ENCODE measurements at regions not wholly inside any gene's neighbourhood (a gene's known extent, or its start where the extent isn't known, plus 50 kb on each side); places are given as distances from the start of the nearest gene placed in this dataset.

DNA sequence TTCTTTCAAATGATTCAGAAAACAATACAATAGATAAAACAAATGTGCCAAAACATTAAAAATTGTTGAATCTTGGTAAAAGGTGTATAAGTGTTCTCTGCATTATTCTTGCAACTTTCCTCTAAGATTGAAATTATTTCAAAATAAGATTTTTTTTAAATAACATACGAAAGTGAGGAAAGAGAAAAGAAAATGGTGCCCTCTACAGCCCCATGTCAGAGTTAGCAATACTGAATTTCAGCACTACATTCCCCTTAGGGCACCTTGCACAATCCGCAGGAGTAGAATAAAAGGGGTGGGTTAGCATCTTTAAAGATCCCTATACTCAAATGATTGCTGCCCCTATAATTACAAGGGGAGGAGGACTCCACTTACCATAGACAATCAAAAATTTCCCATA, 433.7 kb downstream of the BCL11A start:
- no peaks in the 10 kb centered on the region for H3F3A ChIP-seq (ENCODE audit: insufficient read depth, low read depth)
- H3K79me2 ChIP-seq (ENCODE audit: low read depth), result no peaks in the 10 kb centered on the region
- no peak overlapping the region for H3K4me2 ChIP-seq
- no peaks in the 10 kb centered on the region for H3K9me3 ChIP-seq (ENCODE audit: insufficient read depth, low read depth)
- H3K27me3 ChIP-seq (ENCODE audit: insufficient read depth, low read depth), result 0 out of 2 replicates have a peak, but pooled peaks cover 3% of the 10 kb centered on the region
- H3K4me3 ChIP-seq, result no peak overlapping the region
- no peaks in the 10 kb centered on the region for H3K9me2 ChIP-seq (ENCODE audit: insufficient read depth)
- H3K4me1 ChIP-seq (replicated peaks; ENCODE audit: insufficient read depth), result no peaks in the 10 kb centered on the region
- TF ChIP-seq, protein P1, sequence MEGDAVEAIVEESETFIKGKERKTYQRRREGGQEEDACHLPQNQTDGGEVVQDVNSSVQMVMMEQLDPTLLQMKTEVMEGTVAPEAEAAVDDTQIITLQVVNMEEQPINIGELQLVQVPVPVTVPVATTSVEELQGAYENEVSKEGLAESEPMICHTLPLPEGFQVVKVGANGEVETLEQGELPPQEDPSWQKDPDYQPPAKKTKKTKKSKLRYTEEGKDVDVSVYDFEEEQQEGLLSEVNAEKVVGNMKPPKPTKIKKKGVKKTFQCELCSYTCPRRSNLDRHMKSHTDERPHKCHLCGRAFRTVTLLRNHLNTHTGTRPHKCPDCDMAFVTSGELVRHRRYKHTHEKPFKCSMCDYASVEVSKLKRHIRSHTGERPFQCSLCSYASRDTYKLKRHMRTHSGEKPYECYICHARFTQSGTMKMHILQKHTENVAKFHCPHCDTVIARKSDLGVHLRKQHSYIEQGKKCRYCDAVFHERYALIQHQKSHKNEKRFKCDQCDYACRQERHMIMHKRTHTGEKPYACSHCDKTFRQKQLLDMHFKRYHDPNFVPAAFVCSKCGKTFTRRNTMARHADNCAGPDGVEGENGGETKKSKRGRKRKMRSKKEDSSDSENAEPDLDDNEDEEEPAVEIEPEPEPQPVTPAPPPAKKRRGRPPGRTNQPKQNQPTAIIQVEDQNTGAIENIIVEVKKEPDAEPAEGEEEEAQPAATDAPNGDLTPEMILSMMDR (conservative IDR thresholded peaks at IDR 0.05), result peak; percentile 17; the same call in 1 of the 2 replicates
- no peak for TF ChIP-seq EZH2 (IDR thresholded peaks at IDR 0.05; ENCODE audit: low read depth)
- H3K36me3 ChIP-seq (ENCODE audit: low read depth), result no peaks in the 10 kb centered on the region
- H3K27ac ChIP-seq, result no peak overlapping the region
- POLR2A ChIA-PET (ENCODE audit: unreplicated experiment), result no interaction called here
- no peak for DNase-seq
- no peak overlapping the region for H2AFZ ChIP-seq
- no peaks in the 10 kb centered on the region for H4K20me1 ChIP-seq (ENCODE audit: insufficient read depth)
- CTCF ChIA-PET, result no interaction called here
- intact Hi-C loops (cut with micrococcal nuclease; ENCODE audit: unreplicated experiment), result no loop called here
- BruUV-seq (replicated peaks), result no TSS peak

DNA sequence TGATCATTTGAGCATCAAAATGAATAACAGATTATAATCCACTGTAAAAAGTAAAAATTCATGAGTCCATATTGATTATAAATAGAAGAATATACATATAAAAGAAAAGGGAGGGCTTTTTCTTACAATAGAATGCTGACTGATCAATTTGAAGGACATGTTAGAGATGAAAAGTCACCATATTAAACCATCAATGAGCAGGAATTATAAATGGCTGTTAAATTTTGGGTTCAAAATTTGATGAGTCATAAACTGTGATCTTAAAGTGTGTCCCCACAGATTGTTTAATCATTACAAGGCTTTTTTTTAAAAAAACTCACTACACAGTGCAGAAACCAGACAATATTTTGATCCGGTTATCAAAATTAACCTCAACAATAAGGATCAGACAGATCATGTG, 434.5 kb downstream of the BCL11A start:
- no peaks in the 10 kb centered on the region for H3K36me3 ChIP-seq (ENCODE audit: low read depth)
- no peaks in the 10 kb centered on the region for H3K4me1 ChIP-seq (replicated peaks; ENCODE audit: insufficient read depth)
- H3F3A ChIP-seq (ENCODE audit: insufficient read depth, low read depth), result no peaks in the 10 kb centered on the region
- H4K20me1 ChIP-seq (ENCODE audit: insufficient read depth), result no peaks in the 10 kb centered on the region
- BruUV-seq (replicated peaks), result no TSS peak
- no peaks in the 10 kb centered on the region for H3K79me2 ChIP-seq (ENCODE audit: low read depth)
- no peaks in the 10 kb centered on the region for H3K9me3 ChIP-seq (ENCODE audit: insufficient read depth, low read depth)
- CTCF ChIA-PET, result no interaction called here
- H3K9me2 ChIP-seq (ENCODE audit: insufficient read depth), result no peaks in the 10 kb centered on the region
- no peak overlapping the region for H2AFZ ChIP-seq
- intact Hi-C loops (cut with micrococcal nuclease; ENCODE audit: unreplicated experiment), result no loop called here
- no peak for TF ChIP-seq EZH2 (IDR thresholded peaks at IDR 0.05; ENCODE audit: low read depth)
- TF ChIP-seq, protein P1 (conservative IDR thresholded peaks at IDR 0.05), result no peak
- POLR2A ChIA-PET (ENCODE audit: unreplicated experiment), result no interaction called here
- DNase-seq, result no peak
- 0 out of 2 replicates have a peak, but pooled peaks cover 3% of the 10 kb centered on the region for H3K27me3 ChIP-seq (ENCODE audit: insufficient read depth, low read depth)
- no peak overlapping the region for H3K27ac ChIP-seq
- H3K4me3 ChIP-seq, result no peak overlapping the region
- no peak overlapping the region for H3K4me2 ChIP-seq

DNA sequence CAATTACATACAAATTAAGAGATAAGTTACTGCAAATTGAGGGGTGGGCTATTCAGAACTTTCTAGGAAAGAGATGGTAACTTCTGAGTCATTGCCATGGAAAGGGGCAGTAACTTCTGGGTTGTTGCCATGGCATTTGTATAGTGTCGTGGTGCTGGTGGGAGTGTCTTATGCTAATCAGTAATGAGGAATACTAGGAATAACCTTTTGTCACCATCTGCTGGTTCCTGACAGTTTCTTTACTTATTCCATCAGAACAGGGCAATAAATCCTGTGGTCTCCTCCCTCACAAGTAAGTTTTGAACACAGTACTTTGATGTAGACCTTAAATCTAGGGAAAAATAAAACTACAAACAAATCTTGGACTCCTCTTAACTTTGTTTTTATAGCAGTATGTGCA, 435.4 kb downstream of the BCL11A start:
- Histone ChIP-seq H3K9me2 (ENCODE audit: insufficient read depth) (no peaks in the 10 kb centered on the region), H3K4me2 (no peak overlapping the region)

More for the DNA sequence above, 435.4 kb downstream of the BCL11A start:
- TF ChIP-seq EZH2 (IDR thresholded peaks at IDR 0.05; ENCODE audit: low read depth), result no peak
- TF ChIP-seq, protein P1 (conservative IDR thresholded peaks at IDR 0.05), result no peak
- Histone ChIP-seq H2AFZ (no peak overlapping the region), H3K4me3 (no peak overlapping the region), H3K27ac (no peak overlapping the region), H3K9me3 (ENCODE audit: insufficient read depth, low read depth) (no peaks in the 10 kb centered on the region), H4K20me1 (ENCODE audit: insufficient read depth) (no peaks in the 10 kb centered on the region), H3K27me3 (ENCODE audit: insufficient read depth, low read depth) (0 out of 2 replicates have a peak, but pooled peaks cover 3% of the 10 kb centered on the region), H3K36me3 (ENCODE audit: low read depth) (no peaks in the 10 kb centered on the region), H3K79me2 (ENCODE audit: low read depth) (no peaks in the 10 kb centered on the region), H3F3A (ENCODE audit: insufficient read depth, low read depth) (no peaks in the 10 kb centered on the region), H3K4me1 (replicated peaks; ENCODE audit: insufficient read depth) (no peaks in the 10 kb centered on the region)
- ChIA-PET CTCF (no interaction called here), POLR2A (ENCODE audit: unreplicated experiment) (no interaction called here)
- no TSS peak for BruUV-seq (replicated peaks)
- no peak for DNase-seq
- intact Hi-C loops (cut with micrococcal nuclease; ENCODE audit: unreplicated experiment), result no loop called here

All from PC-9 (cell line).